Esophagus muscularis mucosa (tissue), 4 donors: ENCODE measurements at regions not wholly inside any gene's neighbourhood (a gene's known extent, or its start where the extent isn't known, plus 50 kb on each side); places are given as distances from the start of the nearest gene placed in this dataset.
A peak's percentile ranks its signal among the peaks of the same experiment; 100 is the strongest.
"Not testable (repeated sequence)": the region's sequence is repeated elsewhere in the genome, so short reads cannot be mapped to it uniquely, and the experiment has no call there.

Source experiments
- DNase-seq: peaks from one replicate; pipeline ENCODE4 v3.0.0-alpha.2; 2017; ENCODE audit errors: extremely low spot score
- H3K27ac ChIP-seq, 4 donors: fragments of 200-600 bp; sonication (generic); replicated peaks in 1 of 4; 1 replicate in 3 of 4; 2 replicates in 1 of 4; pipeline ENCODE4 v1.5.1; 2016 to 2019; ENCODE audit warnings: mild to moderate bottlenecking in 1 of 4
- H3K27me3 ChIP-seq, 4 donors: fragments of 200-600 bp; sonication (generic); one replicate each; pipeline versions ENCODE4 v1.5.1 to v1.6.0; 2016 to 2019
- H3K36me3 ChIP-seq, 4 donors: fragments of 200-600 bp; sonication (generic); one replicate each; pipeline ENCODE4 v1.5.1; 2016 to 2019
- H3K4me1 ChIP-seq, 4 donors: fragments of 200-600 bp; sonication (generic); one replicate each; pipeline ENCODE4 v1.5.1; 2016 to 2019
- H3K4me3 ChIP-seq, 4 donors: fragments of 200-600 bp; sonication (generic); 1 replicate in 2 of 4; 2 replicates in 2 of 4; pipeline ENCODE4 v1.5.1; 2016 to 2019; ENCODE audit warnings: mild to moderate bottlenecking in 4 of 4, moderate library complexity in 1 of 4
- H3K9me3 ChIP-seq, 4 donors: fragments of 200-600 bp; sonication (generic); 1 replicate in 3 of 4; 2 replicates in 1 of 4; pipeline ENCODE4 v1.5.1; 2016 to 2019
- EP300 ChIP-seq: sonication (generic); formaldehyde crosslinking; IDR thresholded peaks from one replicate; pipeline ENCODE4 v1.6.1; 2017; ENCODE audit warnings: antibody characterized with exemption
- POLR2A ChIP-seq: fragments of 450-650 bp; IDR thresholded peaks from one replicate; pipeline ENCODE4 v1.6.1; 2017; ENCODE audit warnings: antibody characterized with exemption, moderate library complexity, mild to moderate bottlenecking, low read depth
- POLR2AphosphoS5 ChIP-seq, 2 donors: sonication (generic); formaldehyde crosslinking; IDR thresholded peaks; one replicate each; pipeline ENCODE4 v1.6.1; 2017; ENCODE audit warnings: antibody characterized with exemption in 2 of 2
- WGBS: methylation state at CpG from one replicate; pipeline ENCODE4 v1.1.5; 2018; 5-methylcytosine and 5-hydroxymethylcytosine counted together
- intact Hi-C: fragments of 100-400 bp; cut with DNase I; formaldehyde crosslinking; loops from one replicate; pipeline ENCODE4 v1.15.1; 2023
- TF ChIP-seq, protein P1 (sequence below), 3 experiments: fragments of 200-600 bp in 2 of 3; fragments of 450-650 bp in 1 of 3; sonication (generic) in 2 of 3; IDR thresholded peaks; one replicate each; pipeline ENCODE4 v1.5.1; 2017 to 2019; ENCODE audit warnings: antibody characterized with exemption in 3 of 3, mild to moderate bottlenecking in 2 of 3, moderate library complexity in 1 of 3

DNA sequence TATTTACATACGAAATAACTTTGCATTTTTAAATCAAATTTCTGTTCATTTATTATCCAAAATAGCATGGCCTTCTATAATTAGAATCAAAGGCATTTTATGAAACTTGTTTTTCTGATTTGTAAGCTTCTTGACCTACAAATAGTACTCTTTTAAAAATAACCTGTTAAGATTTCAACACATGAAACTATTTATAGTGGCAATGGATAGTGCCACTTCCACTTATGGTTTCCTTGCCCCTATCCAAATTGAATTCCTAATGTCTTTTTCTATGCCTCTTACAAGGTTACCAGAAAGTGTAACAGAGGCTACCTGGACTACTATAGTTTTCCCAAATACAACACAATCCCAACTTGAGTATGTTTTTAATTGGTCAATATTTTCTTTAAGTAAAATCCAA, 263.5 kb downstream of the SEMA3D start:
- Histone ChIP-seq H3K27me3 (no peaks in the 10 kb centered on the region), H3K27ac (no peak overlapping the region), H3K4me3 (no peak overlapping the region), H3K36me3 (no peaks in the 10 kb centered on the region), H3K9me3 (peaks cover 0 to 13% (median 4%) of the 10 kb centered on the region in 4 donors), H3K4me1 (peaks cover 0 to 6% (median 1%) of the 10 kb centered on the region in 4 donors)
- TF ChIP-seq, protein P1, sequence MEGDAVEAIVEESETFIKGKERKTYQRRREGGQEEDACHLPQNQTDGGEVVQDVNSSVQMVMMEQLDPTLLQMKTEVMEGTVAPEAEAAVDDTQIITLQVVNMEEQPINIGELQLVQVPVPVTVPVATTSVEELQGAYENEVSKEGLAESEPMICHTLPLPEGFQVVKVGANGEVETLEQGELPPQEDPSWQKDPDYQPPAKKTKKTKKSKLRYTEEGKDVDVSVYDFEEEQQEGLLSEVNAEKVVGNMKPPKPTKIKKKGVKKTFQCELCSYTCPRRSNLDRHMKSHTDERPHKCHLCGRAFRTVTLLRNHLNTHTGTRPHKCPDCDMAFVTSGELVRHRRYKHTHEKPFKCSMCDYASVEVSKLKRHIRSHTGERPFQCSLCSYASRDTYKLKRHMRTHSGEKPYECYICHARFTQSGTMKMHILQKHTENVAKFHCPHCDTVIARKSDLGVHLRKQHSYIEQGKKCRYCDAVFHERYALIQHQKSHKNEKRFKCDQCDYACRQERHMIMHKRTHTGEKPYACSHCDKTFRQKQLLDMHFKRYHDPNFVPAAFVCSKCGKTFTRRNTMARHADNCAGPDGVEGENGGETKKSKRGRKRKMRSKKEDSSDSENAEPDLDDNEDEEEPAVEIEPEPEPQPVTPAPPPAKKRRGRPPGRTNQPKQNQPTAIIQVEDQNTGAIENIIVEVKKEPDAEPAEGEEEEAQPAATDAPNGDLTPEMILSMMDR (IDR thresholded peaks at IDR 0.05): no peak
- TF ChIP-seq POLR2A (no peak), POLR2AphosphoS5 (IDR thresholded peaks at IDR 0.05) (no peak), EP300 (no peak)
- intact Hi-C loops: no loop called here
- DNase-seq: no peak
- WGBS: 47% methylated on average over 1 of the region's 1 CpG

DNA sequence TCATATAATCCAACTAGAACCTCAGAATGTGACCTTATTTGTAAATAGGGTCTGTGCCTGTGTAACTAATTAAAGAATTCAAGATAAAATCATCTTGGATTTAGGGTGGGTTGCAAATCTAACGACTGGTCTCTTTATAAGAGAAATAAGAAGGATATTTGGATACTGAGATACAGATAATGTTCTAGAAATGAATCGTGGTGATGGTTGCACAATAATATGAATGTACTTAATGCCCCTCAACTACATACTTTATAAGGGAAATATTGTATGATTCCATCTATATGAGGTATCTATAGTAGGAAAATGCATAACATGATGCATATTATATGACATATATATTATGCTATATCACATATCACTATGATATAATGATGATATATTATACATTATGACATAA, 265.7 kb downstream of the SEMA3D start:
- no peak overlapping the region for H3K4me3 ChIP-seq
- no peaks in the 10 kb centered on the region for H3K27me3 ChIP-seq
- TF ChIP-seq POLR2A (no peak), POLR2AphosphoS5 (IDR thresholded peaks at IDR 0.05) (no peak), EP300 (no peak)
- H3K9me3 ChIP-seq: peaks cover 0 to 13% (median 4%) of the 10 kb centered on the region in 4 donors
- intact Hi-C loops: no loop called here
- H3K27ac ChIP-seq: no peak overlapping the region
- peaks cover 0 to 6% (median 1%) of the 10 kb centered on the region in 4 donors for H3K4me1 ChIP-seq
- no peaks in the 10 kb centered on the region for H3K36me3 ChIP-seq
- DNase-seq: no peak
- WGBS: 96% methylated on average over 2 of the region's 2 CpGs

DNA sequence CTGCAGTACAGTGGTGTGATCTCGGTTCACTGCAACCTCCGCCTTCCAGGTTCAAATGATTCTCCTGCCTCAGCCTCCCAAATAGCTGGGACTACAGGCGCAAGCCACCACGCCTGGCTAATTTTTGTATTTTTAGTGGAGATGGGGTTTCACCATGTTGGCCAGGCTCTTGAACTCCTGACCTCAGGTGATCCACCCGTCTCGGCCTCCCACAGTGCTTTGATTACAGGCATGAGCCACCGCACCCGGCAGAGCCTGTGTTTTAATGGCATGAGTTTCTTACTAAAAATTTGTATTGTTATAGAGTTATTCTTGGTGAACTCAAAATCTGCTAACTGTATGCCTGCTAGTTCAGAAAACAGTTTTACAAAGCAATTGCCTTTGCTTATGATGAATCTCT, 269.9 kb downstream of the SEMA3D start:
- H3K27me3 ChIP-seq, H3K36me3 ChIP-seq, H3K27ac ChIP-seq, H3K4me1 ChIP-seq, intact Hi-C loops, DNase-seq, H3K4me3 ChIP-seq: not testable (repeated sequence)
- H3K9me3 ChIP-seq: peaks cover 0 to 13% (median 4%) of the 10 kb centered on the region in 4 donors
- WGBS: 100% methylated on average over 8 of the region's 8 CpGs

DNA sequence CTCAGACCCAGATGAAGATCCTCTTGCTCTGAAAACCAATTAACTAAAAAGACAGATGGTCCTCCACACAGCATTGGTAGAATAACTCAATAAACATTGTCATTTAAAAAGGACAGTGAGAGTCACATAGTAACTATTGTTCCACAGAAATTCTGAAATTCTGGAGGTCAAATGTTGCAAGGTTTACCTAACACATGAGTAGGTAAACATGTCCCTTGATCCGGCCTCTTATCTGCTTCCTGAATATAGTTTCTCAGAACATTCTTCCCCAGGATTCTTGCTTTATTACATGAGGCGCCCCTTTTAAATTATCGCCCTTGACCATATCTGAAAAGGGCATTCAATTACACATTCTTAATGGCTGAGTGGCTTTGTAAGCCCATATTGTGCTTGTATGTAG, 270.7 kb downstream of the SEMA3D start:
- peaks cover 0 to 13% (median 4%) of the 10 kb centered on the region in 4 donors for H3K9me3 ChIP-seq
- TF ChIP-seq, protein P1 (IDR thresholded peaks at IDR 0.05): no peak
- TF ChIP-seq EP300: no peak
- no peak overlapping the region for H3K27ac ChIP-seq
- H3K4me3 ChIP-seq: no peak overlapping the region
- intact Hi-C loops: no loop called here
- H3K4me1 ChIP-seq: peaks cover 0 to 9% (median 8%) of the 10 kb centered on the region in 4 donors
- H3K27me3 ChIP-seq: no peaks in the 10 kb centered on the region
- no peaks in the 10 kb centered on the region for H3K36me3 ChIP-seq
- no peak for DNase-seq
- WGBS: 98% methylated on average over 3 of the region's 3 CpGs

DNA sequence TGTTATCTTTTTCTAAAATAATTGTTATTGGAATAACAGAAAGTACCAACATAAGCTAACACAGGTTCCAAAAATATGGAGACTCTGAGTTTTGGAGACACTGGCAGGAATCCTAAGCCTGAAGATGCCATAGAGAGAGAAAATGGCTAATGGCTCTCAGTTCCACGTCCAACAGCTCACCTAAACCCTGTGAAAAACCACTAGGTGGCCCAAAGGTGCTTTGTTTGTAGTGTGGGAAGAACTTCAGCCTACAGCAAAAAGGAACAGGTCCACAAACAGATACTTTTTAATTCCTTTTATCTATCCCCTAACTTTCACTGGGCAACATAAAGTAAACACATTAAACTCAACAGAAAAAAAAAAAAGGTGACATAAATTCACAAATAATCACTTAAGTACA, 272.3 kb downstream of the SEMA3D start:
- Histone ChIP-seq H3K9me3 (peaks cover 0 to under 1% (median under 1%) of the 10 kb centered on the region in 4 donors), H3K4me3 (no peak overlapping the region), H3K27ac (no peak overlapping the region), H3K36me3 (no peaks in the 10 kb centered on the region), H3K4me1 (peaks cover 0 to 11% (median 10%) of the 10 kb centered on the region in 4 donors), H3K27me3 (no peaks in the 10 kb centered on the region)
- intact Hi-C loops: no loop called here
- no peak for TF ChIP-seq POLR2AphosphoS5 (IDR thresholded peaks at IDR 0.05)
- TF ChIP-seq, protein P1 (IDR thresholded peaks at IDR 0.05): no peak
- no peak for TF ChIP-seq POLR2A
- no peak for TF ChIP-seq EP300
- WGBS: 92% methylated on average over 1 of the region's 1 CpG
- DNase-seq: no peak

DNA sequence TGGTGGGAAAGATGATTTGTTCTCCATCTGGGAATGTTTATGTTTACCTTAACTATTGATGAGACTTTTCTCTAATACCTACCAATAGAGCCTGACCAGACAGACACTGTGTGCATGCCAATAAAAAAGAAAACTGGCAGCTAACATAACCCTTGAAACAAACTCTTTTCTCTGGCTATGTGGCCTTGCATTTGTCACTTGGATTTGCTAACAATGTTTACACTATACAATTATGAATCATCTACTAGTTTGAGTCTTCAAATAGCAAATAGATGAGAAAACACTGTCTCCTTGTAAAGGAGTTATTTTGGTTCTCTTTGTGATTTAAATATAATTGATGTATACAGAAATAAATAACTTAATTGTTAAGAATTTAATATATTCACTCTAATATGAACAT, 273.1 kb downstream of the SEMA3D start:
- TF ChIP-seq, protein P1 (IDR thresholded peaks at IDR 0.05): no peak
- TF ChIP-seq POLR2AphosphoS5 (IDR thresholded peaks at IDR 0.05) (no peak), EP300 (no peak), POLR2A (no peak)
- H3K9me3 ChIP-seq: no peaks in the 10 kb centered on the region
- intact Hi-C loops: no loop called here
- no peak overlapping the region for H3K27ac ChIP-seq
- H3K4me3 ChIP-seq: peak overlapping the region in 2 of 4 donors; percentile 3 to 14
- H3K4me1 ChIP-seq: peaks cover 0 to 18% (median 11%) of the 10 kb centered on the region in 4 donors
- H3K27me3 ChIP-seq: no peaks in the 10 kb centered on the region
- no peak for DNase-seq
- H3K36me3 ChIP-seq: no peaks in the 10 kb centered on the region
